H1 (cell line): ENCODE measurements at regions not wholly inside any gene's neighbourhood (a gene's known extent, or its start where the extent isn't known, plus 50 kb on each side); places are given as distances from the start of the nearest gene placed in this dataset. TPM values are rescaled to one million over a fixed set of nuclear protein-coding genes. Genes with fewer than 3 reads are reported as not detected.

ENCODE experiments used
- small RNA-seq: library from polyadenylated mRNA; stranded (forward); fragments of <200 nt; extraction: miRNeasy Mini kit (QIAGEN cat#:217004); gene quantifications from one replicate; pipeline ENCODE3, GENCODE V24; 2013; ENCODE audit not compliant: insufficient read depth

Small RNAs in the stretch of these regions (small RNA-seq; reads per million reads assigned to genes)
- gene AL161713.1 (not detected), gene AL163642.1 (not detected), gene RF00017 (not detected), gene RNU6-976P (not detected), gene RNU6ATAC28P (not detected), gene RNU7-51P (not detected)
